ENCODE measurements at regions not wholly inside any gene's neighbourhood (a gene's known extent, or its start where the extent isn't known, plus 50 kb on each side); places are given as distances from the start of the nearest gene placed in this dataset.

DNA sequence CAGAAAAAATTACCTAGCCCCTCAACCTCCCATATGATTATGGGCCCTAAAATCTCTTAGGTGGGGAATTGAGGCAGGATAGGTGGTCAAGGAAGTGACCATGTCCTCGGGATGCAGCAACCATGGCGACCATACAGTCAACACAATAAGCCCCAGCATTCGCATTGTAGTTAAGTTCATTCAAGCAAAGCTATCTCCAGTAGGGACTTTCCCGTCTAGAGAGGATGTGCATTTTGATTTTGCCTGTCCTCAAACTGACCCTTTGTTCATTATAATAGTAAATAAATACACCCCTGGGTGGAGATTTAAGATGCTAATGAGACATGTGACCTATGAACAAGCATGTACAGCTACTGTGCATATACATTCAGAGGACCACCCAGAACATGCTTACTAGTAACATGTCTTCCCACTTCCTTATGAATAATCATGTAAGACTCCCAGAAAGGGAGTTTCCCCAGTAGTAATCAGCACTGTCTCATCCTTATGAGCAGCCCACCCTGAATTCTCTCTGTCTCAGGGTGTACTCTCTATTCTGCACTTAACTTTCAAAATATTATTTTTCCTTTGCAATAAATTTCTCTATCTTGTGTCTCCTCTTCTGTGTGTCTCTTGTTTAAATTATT, 74.3 kb downstream of the NUDT11 start:
- BruUV-seq (replicated peaks): no TSS peak
- intact Hi-C loops (cut with micrococcal nuclease): loop anchor here (5.0 to 10.0 kb wide), 2 partner anchors 85 to 277 kb away; no protein-coding TSS in a partner anchor
- Histone ChIP-seq H3K9ac (ENCODE audit: insufficient read depth in 1 of 2, low read depth in 2 of 2, low read length in 2 of 2) (no peak overlapping the region), H3K27ac (ENCODE audit: extremely low read depth, low read depth, low read length) (no peak overlapping the region), H3K4me1 (replicated peaks in 1 of 2; ENCODE audit: control insufficient read depth in 2 of 2, insufficient read depth in 2 of 2, low read length in 2 of 2) (no peaks in the 10 kb centered on the region), H3K4me3 (no peak overlapping the region), H3K27me3 (ENCODE audit: control insufficient read depth in 2 of 2, insufficient read depth in 2 of 2, low read length in 2 of 2) (no peaks in the 10 kb centered on the region), H3K4me2 (ENCODE audit: insufficient read depth, low read length) (no peak overlapping the region), H3K36me3 (ENCODE audit: control insufficient read depth, insufficient read depth, low read length) (no peaks in the 10 kb centered on the region), H3K9me3 (replicated peaks; ENCODE audit: control insufficient read depth, insufficient read depth, low read depth, low read length) (no peaks in the 10 kb centered on the region), H3K9me1 (ENCODE audit: control insufficient read depth, insufficient read depth, low read length) (no peaks in the 10 kb centered on the region), H2AFZ (ENCODE audit: low read depth, low read length) (no peak overlapping the region), H3K79me2 (ENCODE audit: control insufficient read depth, insufficient read depth, low read length) (no peaks in the 10 kb centered on the region), H4K20me1 (replicated peaks; ENCODE audit: control insufficient read depth, insufficient read depth, low read length) (no peaks in the 10 kb centered on the region)
- in situ Hi-C loops (cut with MboI): no loop called here
- no peak for TF ChIP-seq CCAR2 (IDR thresholded peaks at IDR 0.05; ENCODE audit: low read depth, low read length)
- no peak for TF ChIP-seq EWSR1 (IDR thresholded peaks at IDR 0.05; ENCODE audit: borderline replicate concordance, low read depth, partially characterized antibody)
- no peak for TF ChIP-seq ZNF518B (CRISPR knock-in tag; IDR thresholded peaks at IDR 0.05)
- TF ChIP-seq PHB (CRISPR knock-in tag; IDR thresholded peaks at IDR 0.05): no peak
- no peak for TF ChIP-seq NFYB (IDR thresholded peaks at IDR 0.05; ENCODE audit: extremely low read depth, insufficient read length)
- TF ChIP-seq, protein P1, sequence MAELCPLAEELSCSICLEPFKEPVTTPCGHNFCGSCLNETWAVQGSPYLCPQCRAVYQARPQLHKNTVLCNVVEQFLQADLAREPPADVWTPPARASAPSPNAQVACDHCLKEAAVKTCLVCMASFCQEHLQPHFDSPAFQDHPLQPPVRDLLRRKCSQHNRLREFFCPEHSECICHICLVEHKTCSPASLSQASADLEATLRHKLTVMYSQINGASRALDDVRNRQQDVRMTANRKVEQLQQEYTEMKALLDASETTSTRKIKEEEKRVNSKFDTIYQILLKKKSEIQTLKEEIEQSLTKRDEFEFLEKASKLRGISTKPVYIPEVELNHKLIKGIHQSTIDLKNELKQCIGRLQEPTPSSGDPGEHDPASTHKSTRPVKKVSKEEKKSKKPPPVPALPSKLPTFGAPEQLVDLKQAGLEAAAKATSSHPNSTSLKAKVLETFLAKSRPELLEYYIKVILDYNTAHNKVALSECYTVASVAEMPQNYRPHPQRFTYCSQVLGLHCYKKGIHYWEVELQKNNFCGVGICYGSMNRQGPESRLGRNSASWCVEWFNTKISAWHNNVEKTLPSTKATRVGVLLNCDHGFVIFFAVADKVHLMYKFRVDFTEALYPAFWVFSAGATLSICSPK (IDR thresholded peaks at IDR 0.05; ENCODE audit: borderline replicate concordance): no peak
- TF ChIP-seq L3MBTL2 (IDR thresholded peaks at IDR 0.05): no peak
- TF ChIP-seq PHTF2 (CRISPR knock-in tag; IDR thresholded peaks at IDR 0.05): no peak
- TF ChIP-seq HNRNPLL (IDR thresholded peaks at IDR 0.05; ENCODE audit: low read depth, low read length, poor library complexity, severe bottlenecking): no peak
- TF ChIP-seq PTBP1 (IDR thresholded peaks at IDR 0.05; ENCODE audit: low read depth, low read length): no peak
- no peak for TF ChIP-seq EZH2 (IDR thresholded peaks at IDR 0.05; ENCODE audit: borderline replicate concordance, low read depth, low read length)
- no peak for TF ChIP-seq PYGO2 (tag; IDR thresholded peaks at IDR 0.05)
- no peak for TF ChIP-seq MEF2A (IDR thresholded peaks at IDR 0.05; ENCODE audit: control insufficient read depth, low read depth, low read length)
- TF ChIP-seq, protein P2, sequence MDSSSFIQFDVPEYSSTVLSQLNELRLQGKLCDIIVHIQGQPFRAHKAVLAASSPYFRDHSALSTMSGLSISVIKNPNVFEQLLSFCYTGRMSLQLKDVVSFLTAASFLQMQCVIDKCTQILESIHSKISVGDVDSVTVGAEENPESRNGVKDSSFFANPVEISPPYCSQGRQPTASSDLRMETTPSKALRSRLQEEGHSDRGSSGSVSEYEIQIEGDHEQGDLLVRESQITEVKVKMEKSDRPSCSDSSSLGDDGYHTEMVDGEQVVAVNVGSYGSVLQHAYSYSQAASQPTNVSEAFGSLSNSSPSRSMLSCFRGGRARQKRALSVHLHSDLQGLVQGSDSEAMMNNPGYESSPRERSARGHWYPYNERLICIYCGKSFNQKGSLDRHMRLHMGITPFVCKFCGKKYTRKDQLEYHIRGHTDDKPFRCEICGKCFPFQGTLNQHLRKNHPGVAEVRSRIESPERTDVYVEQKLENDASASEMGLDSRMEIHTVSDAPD (CRISPR knock-in tag; IDR thresholded peaks at IDR 0.05): no peak
- TF ChIP-seq ETS2 (tag; IDR thresholded peaks at IDR 0.05; ENCODE audit: borderline replicate concordance, poor library complexity, severe bottlenecking): no peak
- ChIA-PET CTCF (ENCODE audit: low intra/inter-chr PET ratio) (no interaction called here), POLR2A (no interaction called here)
- FAIRE-seq (no peak), DNase-seq (ENCODE audit: extremely low read depth in 1 of 4, low spot score in 3 of 4) (no peak), ATAC-seq (no peak)
- 0% methylated on average over 4 of the region's 4 CpGs for WGBS (ENCODE audit: insufficient coverage, low coverage, missing lambda C conversion rate)
